Astrocyte of the spinal cord (primary cell): ENCODE measurements at regions not wholly inside any gene's neighbourhood (a gene's known extent, or its start where the extent isn't known, plus 50 kb on each side); places are given as distances from the start of the nearest gene placed in this dataset.
"Not testable (repeated sequence)": the region's sequence is repeated elsewhere in the genome, so short reads cannot be mapped to it uniquely, and the experiment has no call there.

Source experiments
- DNase-seq: peaks from one replicate; pipeline ENCODE4 v3.0.0; 2011; ENCODE audit warnings: low read depth, low spot score
- H3K4me3 ChIP-seq: 2 replicates; pipeline ENCODE4 v1.5.1; 2011; ENCODE audit warnings: low read depth, mild to moderate bottlenecking, low read length, moderate library complexity
- CTCF ChIP-seq: IDR thresholded peaks from 2 replicates; pipeline ENCODE4 v1.5.1; 2012; ENCODE audit warnings: low read depth, mild to moderate bottlenecking, low read length, inconsistent platforms
- in situ Hi-C: cut with HindIII; loops from 2 replicates; pipeline ENCODE4 v1.10.0; 2017; ENCODE audit warnings: low sequenced_read_pairs

GRCh38 chr11:34824425-34824824 is 91.8 kb downstream of the APIP start:
- no peak for TF ChIP-seq CTCF
- in situ Hi-C loops: no loop called here
- H3K4me3 ChIP-seq: no peak overlapping the region
- DNase-seq: no peak

DNA sequence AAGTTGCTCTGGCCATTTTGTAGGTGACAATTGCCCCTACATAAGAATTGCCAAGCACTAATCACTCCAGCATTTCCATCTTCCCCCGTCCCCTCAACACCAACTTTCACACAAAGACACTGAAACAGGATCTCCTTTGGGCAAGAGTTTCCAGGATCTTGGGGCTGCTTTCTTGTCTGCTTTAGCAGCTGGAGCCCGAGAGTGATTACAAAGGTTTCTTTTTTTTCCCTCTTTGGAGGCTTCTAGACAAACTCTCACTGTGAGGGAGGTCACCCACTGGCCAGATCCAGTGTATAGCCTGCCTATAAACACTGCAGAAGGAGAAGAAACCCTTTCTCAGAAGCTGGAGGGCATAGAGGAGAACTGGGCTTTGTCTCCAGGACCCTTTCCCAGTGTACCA is 92.5 kb downstream of the APIP start:
- no peak for DNase-seq
- TF ChIP-seq CTCF: no peak
- in situ Hi-C loops: no loop called here
- no peak overlapping the region for H3K4me3 ChIP-seq

- DNase-seq: no peak
- no peak overlapping the region for H3K4me3 ChIP-seq
- no peak for TF ChIP-seq CTCF
- in situ Hi-C loops: no loop called here
Measured at GRCh38 chr11:34823197-34823596, 93.0 kb downstream of the APIP start.

- DNase-seq: no peak
- no peak overlapping the region for H3K4me3 ChIP-seq
- in situ Hi-C loops: no loop called here
- TF ChIP-seq CTCF: no peak
Measured at GRCh38 chr11:34819740-34820482, 96.3 kb downstream of the APIP start.

DNA sequence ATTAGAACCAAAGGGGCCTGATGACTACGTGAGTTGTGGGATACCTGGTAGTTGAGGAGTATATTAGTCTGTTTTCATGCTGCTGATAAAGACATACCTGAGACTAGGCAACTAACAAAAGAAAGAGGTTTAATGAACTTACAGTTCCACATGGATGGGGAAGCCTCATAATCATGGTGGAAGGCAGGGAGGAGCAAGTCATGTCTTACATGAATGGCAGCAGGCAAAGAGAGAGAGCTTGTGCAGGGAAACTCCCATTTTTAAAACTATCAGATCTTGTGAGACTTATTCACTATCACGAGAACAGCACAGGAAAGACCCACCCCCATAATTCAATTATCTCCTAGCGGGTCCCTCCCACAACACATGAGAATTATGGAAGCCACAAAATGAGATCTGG is 98.4 kb downstream of the APIP start:
- DNase-seq, H3K4me3 ChIP-seq, in situ Hi-C loops: not testable (repeated sequence)

DNA sequence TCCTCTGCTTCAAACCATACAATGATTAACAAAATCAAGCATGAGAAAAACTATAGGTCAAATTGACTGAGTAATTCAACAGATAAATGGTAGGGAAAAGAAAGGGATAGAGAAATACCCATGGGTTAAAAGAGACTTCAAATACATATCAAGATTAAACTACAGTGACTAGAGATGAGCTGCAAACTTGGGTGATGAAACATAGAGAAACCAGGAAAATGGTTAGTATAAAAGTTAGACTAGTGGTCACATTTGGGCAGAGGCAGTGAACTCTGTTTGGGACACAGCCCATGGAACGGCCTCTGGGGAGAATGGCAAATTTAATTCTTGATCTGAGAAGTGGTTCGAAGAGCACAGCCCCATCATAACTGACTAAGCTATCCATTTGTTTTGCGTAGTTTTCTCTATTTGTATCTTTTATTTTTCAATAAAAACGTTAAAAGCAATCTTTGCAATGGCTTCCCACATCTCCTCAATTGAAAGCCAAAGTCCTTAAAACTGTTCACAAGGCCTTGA is 99.4 kb downstream of the APIP start:
- no peak for DNase-seq
- H3K4me3 ChIP-seq: no peak overlapping the region
- TF ChIP-seq CTCF: no peak
- in situ Hi-C loops: no loop called here

DNA sequence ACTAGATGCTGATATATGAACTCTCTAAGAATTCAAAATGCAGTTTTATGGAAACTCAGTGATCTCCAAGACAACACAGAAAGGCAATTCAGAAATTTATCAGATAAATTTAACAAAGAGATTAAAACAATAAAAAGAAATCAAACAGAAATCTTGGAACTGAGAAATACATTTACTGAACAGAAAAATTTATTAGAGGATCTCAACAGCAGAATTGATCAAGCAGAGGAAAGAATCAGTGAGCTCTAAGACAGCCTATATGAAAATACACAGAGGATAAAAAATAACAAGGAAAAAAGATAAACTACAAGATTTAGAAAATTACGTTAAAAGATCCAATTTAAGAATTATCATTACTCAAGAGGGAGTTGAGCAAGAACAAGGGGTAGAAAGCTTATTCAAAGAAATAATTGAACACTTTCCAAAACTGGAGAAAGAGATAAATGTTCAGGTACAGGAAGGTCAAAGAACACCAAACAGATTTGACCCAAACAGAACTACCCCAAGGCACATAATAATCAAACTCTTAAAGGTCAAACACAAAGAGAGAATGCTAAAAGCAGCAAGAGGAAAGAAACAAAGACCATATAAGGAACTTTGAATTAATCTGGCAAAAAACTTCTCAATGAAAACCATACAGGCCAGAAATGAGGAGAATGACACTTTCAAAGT is 103.1 kb downstream of the APIP start:
- no peak overlapping the region for H3K4me3 ChIP-seq
- in situ Hi-C loops: no loop called here
- TF ChIP-seq CTCF: no peak
- no peak for DNase-seq
